ENCODE measurements at regions not wholly inside any gene's neighbourhood (a gene's known extent, or its start where the extent isn't known, plus 50 kb on each side); places are given as distances from the start of the nearest gene placed in this dataset.

DNA sequence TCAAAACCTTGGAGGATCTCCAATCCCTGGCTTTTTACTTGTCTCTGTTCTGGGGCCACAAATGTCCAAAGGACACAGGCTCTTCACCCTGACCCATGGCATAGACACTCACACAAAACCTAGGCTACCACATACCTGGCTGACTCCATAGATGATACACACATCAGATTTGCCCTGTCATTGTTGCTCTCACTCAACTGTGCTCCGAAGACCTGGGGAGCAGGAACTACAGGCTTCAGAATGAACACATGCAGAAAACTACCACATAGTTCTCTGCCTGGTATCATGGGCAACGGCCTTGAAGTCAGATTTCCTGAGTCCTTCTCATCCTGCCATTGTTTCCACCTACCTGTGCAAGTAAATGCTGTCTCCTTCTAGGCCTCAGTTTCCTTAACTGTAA lies 226.2 kb downstream of the KIF4B start:
- no peak overlapping the region for H3K4me3 ChIP-seq (ENCODE audit: low read depth, low read length)
- TF ChIP-seq, protein P1, sequence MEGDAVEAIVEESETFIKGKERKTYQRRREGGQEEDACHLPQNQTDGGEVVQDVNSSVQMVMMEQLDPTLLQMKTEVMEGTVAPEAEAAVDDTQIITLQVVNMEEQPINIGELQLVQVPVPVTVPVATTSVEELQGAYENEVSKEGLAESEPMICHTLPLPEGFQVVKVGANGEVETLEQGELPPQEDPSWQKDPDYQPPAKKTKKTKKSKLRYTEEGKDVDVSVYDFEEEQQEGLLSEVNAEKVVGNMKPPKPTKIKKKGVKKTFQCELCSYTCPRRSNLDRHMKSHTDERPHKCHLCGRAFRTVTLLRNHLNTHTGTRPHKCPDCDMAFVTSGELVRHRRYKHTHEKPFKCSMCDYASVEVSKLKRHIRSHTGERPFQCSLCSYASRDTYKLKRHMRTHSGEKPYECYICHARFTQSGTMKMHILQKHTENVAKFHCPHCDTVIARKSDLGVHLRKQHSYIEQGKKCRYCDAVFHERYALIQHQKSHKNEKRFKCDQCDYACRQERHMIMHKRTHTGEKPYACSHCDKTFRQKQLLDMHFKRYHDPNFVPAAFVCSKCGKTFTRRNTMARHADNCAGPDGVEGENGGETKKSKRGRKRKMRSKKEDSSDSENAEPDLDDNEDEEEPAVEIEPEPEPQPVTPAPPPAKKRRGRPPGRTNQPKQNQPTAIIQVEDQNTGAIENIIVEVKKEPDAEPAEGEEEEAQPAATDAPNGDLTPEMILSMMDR (conservative IDR thresholded peaks at IDR 0.05; ENCODE audit: low read depth, low read length), result no peak
- no peak for DNase-seq (ENCODE audit: low read depth)

DNA sequence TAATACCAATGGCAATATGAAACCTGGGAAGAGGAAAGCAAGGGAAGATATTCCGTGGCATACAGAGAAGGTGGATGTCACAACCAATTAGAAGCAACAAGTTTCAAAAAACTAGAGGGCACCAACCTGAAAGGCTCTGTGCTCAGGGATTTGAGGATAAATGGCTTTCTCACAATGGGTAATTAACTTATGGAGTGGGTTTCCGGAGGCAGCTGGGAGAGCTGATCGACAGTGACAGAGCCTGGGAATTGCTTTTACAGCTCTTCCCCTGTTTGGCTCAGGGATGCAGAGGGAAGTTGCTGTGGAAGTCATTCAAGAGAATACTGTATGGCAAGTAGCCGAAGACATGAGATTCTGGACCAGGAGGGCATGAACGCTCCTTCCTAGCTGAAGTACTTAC lies 237.0 kb downstream of the KIF4B start:
- H3K4me3 ChIP-seq (ENCODE audit: low read depth, low read length), result no peak overlapping the region
- TF ChIP-seq, protein P1 (conservative IDR thresholded peaks at IDR 0.05; ENCODE audit: low read depth, low read length), result no peak
- DNase-seq (ENCODE audit: low read depth), result no peak

DNA sequence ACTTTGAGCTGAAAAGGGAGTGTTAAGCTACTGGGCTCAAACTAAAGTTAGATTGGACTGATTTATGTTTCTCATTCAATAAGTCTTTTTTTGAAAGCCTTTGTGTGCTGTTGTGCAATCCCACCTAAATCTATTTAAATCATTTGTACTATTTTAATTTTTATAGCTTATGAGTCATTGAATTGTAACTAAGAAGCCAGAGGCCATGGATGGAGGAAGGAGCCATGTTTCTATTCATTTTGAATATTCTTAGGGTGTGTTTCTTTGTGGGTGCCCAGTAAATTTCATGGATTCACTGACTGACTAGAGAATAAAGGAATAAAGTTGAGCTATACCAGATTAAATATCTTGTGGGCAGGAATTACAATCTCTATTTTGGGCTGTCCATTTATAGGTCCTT lies 238.5 kb downstream of the KIF4B start:
- TF ChIP-seq, protein P1 (conservative IDR thresholded peaks at IDR 0.05; ENCODE audit: low read depth, low read length), result no peak
- DNase-seq (ENCODE audit: low read depth), result no peak
- no peak overlapping the region for H3K4me3 ChIP-seq (ENCODE audit: low read depth, low read length)

DNA sequence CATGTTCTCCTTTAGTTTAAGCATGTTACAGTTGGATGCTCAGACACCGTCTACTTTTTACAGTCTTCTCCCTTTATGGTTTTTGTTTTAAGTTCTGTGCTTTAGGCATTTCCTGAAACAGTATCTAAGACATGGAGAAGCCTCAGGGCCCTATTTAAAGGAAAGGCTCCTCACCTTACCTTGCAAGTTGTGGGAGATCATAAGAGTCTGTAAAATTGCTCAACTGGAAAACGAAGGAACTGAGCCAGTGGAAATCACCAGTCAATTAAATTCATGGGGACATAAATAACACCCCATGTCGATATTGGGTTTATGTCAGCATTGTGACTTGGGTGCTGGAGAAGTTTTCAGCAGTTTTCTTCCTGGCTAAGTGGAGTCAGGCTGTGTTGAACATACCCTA lies 239.2 kb downstream of the KIF4B start:
- TF ChIP-seq, protein P1 (conservative IDR thresholded peaks at IDR 0.05; ENCODE audit: low read depth, low read length), result no peak
- no peak overlapping the region for H3K4me3 ChIP-seq (ENCODE audit: low read depth, low read length)
- no peak for DNase-seq (ENCODE audit: low read depth)

DNA sequence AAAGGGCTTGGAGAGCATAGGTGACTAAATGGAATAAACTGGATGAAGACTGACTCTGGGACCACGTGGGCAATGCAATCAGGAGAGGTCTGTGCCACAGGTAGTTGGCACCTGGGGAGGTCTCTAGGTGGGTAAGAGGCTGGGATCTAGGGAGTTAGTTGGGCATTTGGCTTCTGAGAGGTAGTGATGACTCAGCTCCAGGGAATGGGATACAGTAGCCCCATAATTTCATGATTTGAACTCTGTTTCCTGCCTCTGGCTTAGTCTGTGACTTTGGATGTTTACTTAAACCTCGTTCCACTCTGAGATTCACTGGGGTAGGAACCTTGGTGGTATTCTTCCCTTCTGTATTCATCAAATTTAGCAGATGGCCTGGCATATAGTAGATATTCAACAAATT lies 240.8 kb downstream of the KIF4B start:
- TF ChIP-seq, protein P1 (conservative IDR thresholded peaks at IDR 0.05; ENCODE audit: low read depth, low read length), result no peak
- no peak overlapping the region for H3K4me3 ChIP-seq (ENCODE audit: low read depth, low read length)
- DNase-seq (ENCODE audit: low read depth), result no peak

DNA sequence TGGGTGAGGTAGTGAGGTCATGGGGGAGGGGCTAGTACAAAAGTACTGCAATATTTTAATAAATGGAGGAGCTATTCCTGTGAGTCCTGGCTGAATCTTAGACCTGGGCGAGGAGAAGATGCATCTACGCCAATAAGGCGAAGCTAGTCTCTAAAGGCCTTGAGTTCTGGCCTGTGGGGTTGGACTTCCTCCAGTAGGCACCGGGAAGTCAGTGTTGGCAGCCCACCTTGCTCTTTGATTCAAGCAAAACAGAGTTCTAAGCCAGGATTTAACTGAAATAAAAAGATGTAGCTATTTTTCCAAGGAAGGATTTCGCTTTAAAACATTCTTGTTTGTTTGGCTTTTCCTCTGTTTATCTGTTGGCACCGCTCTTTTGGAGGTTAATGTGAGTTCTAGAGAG lies 244.6 kb downstream of the KIF4B start:
- no peak for DNase-seq (ENCODE audit: low read depth)
- H3K4me3 ChIP-seq (ENCODE audit: low read depth, low read length), result no peak overlapping the region
- TF ChIP-seq, protein P1 (conservative IDR thresholded peaks at IDR 0.05; ENCODE audit: low read depth, low read length), result no peak

DNA sequence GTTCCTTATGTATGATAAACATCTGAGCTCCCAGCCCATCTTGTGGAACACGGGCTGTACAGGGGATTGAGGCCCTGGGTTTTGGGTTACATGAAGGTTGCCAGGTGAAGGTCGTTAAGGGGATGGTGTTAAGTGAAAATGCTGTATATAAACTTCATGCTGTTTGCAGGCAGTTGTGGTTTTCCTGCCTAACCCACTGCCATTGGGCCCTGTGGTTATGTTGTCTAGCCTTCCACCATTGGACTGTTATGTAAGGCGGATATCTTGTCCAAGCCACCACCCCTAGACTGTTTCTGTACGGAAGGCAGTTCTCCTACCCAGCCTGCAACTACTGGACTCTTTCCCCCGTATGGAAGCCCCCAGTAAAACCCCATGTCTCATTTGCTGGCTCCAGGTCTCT lies 246.1 kb downstream of the KIF4B start:
- H3K4me3 ChIP-seq (ENCODE audit: low read depth, low read length), result no peak overlapping the region
- TF ChIP-seq, protein P1 (conservative IDR thresholded peaks at IDR 0.05; ENCODE audit: low read depth, low read length), result no peak
- DNase-seq (ENCODE audit: low read depth), result no peak

All from choroid plexus epithelial cell (primary cell).